Immature natural killer cell (primary cell): ENCODE measurements at regions not wholly inside any gene's neighbourhood (a gene's known extent, or its start where the extent isn't known, plus 50 kb on each side); places are given as distances from the start of the nearest gene placed in this dataset.

Experiments used
- DNase-seq, 3 donors: peaks; one replicate each; pipeline ENCODE4 v3.0.0; 2022; ENCODE audit warnings: mixed read lengths in 1 of 3
- H3K27ac Mint-ChIP-seq, 6 donors: one replicate each; pipeline ENCODE4 v1.8.0; 2020; ENCODE audit warnings: mixed read lengths in 6 of 6, mild to moderate bottlenecking in 5 of 6, inconsistent platforms in 4 of 6, moderate library complexity in 3 of 6
- H3K27me3 Mint-ChIP-seq, 3 donors: one replicate each; pipeline ENCODE4 v1.8.0; 2020 to 2021; ENCODE audit warnings: low read depth in 3 of 3, mild to moderate bottlenecking in 3 of 3, mixed read lengths in 3 of 3, moderate library complexity in 3 of 3, inconsistent platforms in 1 of 3
- H3K36me3 Mint-ChIP-seq, 3 donors: one replicate each; pipeline ENCODE4 v1.8.0; 2020; ENCODE audit warnings: mixed read lengths in 3 of 3, inconsistent platforms in 2 of 3, mild to moderate bottlenecking in 2 of 3
- H3K4me1 Mint-ChIP-seq, 2 donors: one replicate each; pipeline ENCODE4 v1.8.0; 2020; ENCODE audit warnings: inconsistent platforms in 2 of 2, mild to moderate bottlenecking in 2 of 2, mixed read lengths in 2 of 2, moderate library complexity in 1 of 2
- H3K4me3 Mint-ChIP-seq, 5 donors: one replicate each; pipeline ENCODE4 v1.8.0; 2020; ENCODE audit warnings: mild to moderate bottlenecking in 5 of 5, mixed read lengths in 5 of 5, inconsistent platforms in 3 of 5, moderate library complexity in 3 of 5
- H3K9me3 Mint-ChIP-seq, 6 donors: one replicate each; pipeline ENCODE4 v1.8.0; 2020; ENCODE audit warnings: mild to moderate bottlenecking in 6 of 6, mixed read lengths in 6 of 6, inconsistent platforms in 4 of 6, moderate library complexity in 3 of 6

DNA sequence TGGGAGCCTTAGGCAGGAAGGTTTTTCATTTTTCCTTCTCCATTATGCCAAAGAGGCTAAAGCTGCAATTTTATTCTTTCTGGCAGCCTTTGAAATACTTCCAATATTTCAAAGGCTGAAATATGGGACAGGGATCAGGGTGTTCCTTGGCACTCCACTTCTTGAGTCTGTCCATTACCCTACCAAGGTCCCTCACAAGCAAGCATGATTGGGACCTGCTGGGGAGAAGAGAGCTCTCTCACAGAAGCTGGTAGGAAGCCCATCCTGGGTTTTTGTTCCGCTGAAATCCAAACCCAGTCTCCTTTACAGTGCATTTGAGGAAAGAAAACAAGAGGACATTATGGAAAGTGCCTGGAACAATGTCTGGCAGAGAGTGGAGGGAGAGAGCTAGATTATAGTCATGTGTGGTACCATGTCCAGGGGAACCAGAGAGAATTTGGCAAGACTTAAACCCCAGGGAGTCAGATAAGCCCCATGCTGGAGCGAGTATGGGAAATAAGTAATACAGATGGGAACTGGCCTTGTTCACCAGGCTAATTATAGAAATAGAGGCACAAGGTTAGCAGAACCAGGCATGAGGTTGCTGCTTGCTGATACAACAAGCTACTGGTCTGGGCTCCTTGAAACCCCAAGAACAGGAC lies 104.7 kb downstream of the LSM5 start:
- Mint-ChIP-seq H3K36me3 (no peaks in the 10 kb centered on the region), H3K4me1 (no peaks in the 10 kb centered on the region), H3K27me3 (peaks cover 1 to 6% (median 5%) of the 10 kb centered on the region in 3 donors), H3K9me3 (peaks cover 0 to 3% (median under 1%) of the 10 kb centered on the region in 6 donors), H3K4me3 (no peak overlapping the region), H3K27ac (no peak overlapping the region)
- no peak for DNase-seq

DNA sequence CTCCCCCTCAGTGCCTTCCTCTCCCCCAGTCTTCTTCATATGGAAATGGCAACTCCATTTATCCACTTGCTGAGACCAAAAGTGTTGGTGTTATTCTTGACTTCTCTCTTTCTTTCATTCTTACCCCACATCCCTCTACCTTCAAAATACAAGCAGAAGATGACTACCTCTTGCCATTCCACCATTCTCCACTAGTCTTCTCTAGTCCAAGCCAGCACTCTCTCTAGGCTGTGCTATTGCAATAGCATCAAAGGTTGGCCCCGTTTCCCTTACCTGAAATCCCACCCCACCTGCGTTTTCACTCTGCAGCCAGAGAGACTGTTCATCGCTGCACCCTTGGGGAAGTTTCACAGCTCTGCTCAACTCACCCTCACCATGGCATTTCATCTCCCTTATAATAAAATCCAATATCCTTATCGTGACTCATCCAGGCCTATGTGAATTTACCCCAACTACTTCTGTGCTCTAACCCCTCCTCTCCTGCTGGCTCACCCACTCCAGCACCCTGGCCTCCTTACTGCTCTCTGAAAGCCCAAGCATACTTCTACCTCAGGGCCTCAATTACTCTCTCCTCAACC lies 109.1 kb downstream of the LSM5 start:
- H3K27me3 Mint-ChIP-seq: peaks cover 3 to 5% (median 3%) of the 10 kb centered on the region in 3 donors
- no peak overlapping the region for H3K27ac Mint-ChIP-seq

DNA sequence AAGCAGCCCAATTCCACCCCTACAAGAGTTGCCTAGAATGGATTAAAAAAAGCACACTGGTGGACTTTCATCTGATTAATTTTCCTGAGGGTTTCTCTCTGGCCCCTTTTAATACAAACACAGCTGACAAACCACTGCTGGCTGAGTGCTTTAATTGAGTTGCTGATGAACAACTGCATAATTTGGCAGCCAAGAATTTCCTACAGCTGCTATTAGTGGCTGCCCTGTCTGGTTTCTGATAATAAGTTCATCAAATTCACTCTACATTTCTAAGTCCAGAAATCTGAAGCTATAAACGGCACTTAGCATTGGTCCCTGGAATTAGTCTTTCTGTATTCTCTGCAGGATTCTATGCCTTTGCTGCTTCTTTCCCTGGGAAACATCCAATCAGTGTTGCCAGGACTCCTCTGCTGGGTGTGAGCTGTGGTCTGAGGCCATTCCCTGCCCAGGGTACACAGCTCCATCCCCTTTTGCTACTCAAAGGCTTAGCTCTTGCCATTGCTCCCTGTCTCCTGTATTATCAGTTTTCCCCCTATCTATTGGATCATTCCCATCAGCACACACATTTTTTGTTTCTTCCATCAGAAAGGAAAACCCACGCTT lies 110.6 kb downstream of the LSM5 start:
- Mint-ChIP-seq H3K4me1 (no peaks in the 10 kb centered on the region), H3K27ac (no peak overlapping the region), H3K36me3 (no peaks in the 10 kb centered on the region), H3K9me3 (peaks cover 0 to 3% (median 0%) of the 10 kb centered on the region in 6 donors), H3K27me3 (peaks cover 3 to 5% (median 3%) of the 10 kb centered on the region in 3 donors), H3K4me3 (no peak overlapping the region)
- DNase-seq: no peak

More for the DNA sequence above, 109.1 kb downstream of the LSM5 start:
- H3K9me3 Mint-ChIP-seq: peaks cover 0 to 3% (median under 1%) of the 10 kb centered on the region in 6 donors
- H3K4me1 Mint-ChIP-seq: no peaks in the 10 kb centered on the region
- no peaks in the 10 kb centered on the region for H3K36me3 Mint-ChIP-seq
- H3K4me3 Mint-ChIP-seq: no peak overlapping the region
- no peak for DNase-seq

DNA sequence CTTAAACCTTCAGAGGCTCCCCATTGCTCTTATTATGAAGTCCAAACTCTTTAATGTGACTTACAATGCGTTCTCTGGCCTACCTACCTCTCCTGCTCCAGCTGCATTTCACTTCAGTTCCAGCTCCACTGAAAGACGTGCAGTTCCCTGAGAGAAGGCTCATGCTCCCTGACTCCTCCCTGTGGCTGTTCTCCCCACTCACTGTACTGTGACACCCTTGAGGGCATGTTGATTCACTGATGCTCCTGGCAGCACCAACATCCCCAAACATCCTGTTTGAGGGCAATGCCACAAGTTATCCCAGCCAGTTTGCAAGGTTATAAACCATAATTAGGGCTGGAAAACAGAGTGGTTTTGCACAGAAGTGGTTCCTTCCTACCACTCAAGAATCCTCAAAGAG lies 111.2 kb downstream of the LSM5 start:
- no peak for DNase-seq
- H3K4me3 Mint-ChIP-seq: no peak overlapping the region
- no peaks in the 10 kb centered on the region for H3K4me1 Mint-ChIP-seq
- no peak overlapping the region for H3K27ac Mint-ChIP-seq
- peaks cover 0 to 3% (median 0%) of the 10 kb centered on the region in 6 donors for H3K9me3 Mint-ChIP-seq
- peaks cover 2 to 5% (median 3%) of the 10 kb centered on the region in 3 donors for H3K27me3 Mint-ChIP-seq
- H3K36me3 Mint-ChIP-seq: no peaks in the 10 kb centered on the region

DNA sequence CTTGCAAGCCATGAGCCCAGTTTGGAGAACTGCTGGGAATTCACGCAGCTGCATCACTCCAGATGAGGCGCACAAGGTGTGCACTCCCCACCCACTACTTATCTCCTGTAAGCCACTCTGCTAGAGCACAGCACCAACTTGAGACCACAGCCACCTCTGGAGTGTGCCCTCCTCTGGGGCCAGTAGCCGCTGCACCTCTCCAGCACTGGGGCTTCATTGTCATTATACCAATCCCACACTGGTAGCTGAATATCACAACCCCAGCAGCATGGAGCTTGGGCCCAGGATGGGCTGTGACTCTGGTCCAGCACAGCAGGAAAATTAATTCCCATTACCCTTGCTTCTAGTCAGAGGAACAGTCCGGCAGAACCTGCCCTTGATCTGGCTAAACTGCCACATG lies 125.6 kb downstream of the LSM5 start:
- H3K27me3 Mint-ChIP-seq: peaks cover 0 to 4% (median 1%) of the 10 kb centered on the region in 3 donors
- no peak overlapping the region for H3K4me3 Mint-ChIP-seq
- DNase-seq: no peak
- peaks cover 0 to 6% (median 5%) of the 10 kb centered on the region in 3 donors for H3K36me3 Mint-ChIP-seq
- H3K4me1 Mint-ChIP-seq: no peaks in the 10 kb centered on the region
- H3K27ac Mint-ChIP-seq: no peak overlapping the region
- peaks cover 2 to 18% (median 8%) of the 10 kb centered on the region in 6 donors for H3K9me3 Mint-ChIP-seq

DNA sequence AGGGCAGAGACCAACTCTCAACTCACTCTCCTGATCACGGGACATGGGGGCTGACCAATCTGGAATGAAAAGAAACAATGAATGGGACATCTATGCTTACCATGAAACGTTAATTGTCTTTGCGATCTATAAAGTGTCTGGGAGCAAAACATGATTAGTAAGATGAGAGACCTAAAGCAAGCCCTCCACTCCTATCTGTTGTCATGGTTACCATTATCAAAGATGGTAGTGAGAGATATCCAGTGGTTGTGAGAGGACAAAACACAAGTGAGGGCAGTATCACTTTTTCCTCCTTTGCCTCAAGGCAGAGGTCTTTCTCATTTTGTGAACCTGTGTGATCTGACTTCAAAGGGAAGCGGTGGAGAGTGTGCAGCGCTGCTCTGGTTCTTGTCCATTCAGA lies 130.1 kb downstream of the LSM5 start:
- DNase-seq: no peak
- H3K4me1 Mint-ChIP-seq: no peaks in the 10 kb centered on the region
- no peak overlapping the region for H3K4me3 Mint-ChIP-seq
- H3K9me3 Mint-ChIP-seq: peaks cover 0 to 4% (median 0%) of the 10 kb centered on the region in 6 donors
- H3K36me3 Mint-ChIP-seq: no peaks in the 10 kb centered on the region
- H3K27ac Mint-ChIP-seq: no peak overlapping the region
- peaks cover 2 to 5% (median 3%) of the 10 kb centered on the region in 3 donors for H3K27me3 Mint-ChIP-seq

DNA sequence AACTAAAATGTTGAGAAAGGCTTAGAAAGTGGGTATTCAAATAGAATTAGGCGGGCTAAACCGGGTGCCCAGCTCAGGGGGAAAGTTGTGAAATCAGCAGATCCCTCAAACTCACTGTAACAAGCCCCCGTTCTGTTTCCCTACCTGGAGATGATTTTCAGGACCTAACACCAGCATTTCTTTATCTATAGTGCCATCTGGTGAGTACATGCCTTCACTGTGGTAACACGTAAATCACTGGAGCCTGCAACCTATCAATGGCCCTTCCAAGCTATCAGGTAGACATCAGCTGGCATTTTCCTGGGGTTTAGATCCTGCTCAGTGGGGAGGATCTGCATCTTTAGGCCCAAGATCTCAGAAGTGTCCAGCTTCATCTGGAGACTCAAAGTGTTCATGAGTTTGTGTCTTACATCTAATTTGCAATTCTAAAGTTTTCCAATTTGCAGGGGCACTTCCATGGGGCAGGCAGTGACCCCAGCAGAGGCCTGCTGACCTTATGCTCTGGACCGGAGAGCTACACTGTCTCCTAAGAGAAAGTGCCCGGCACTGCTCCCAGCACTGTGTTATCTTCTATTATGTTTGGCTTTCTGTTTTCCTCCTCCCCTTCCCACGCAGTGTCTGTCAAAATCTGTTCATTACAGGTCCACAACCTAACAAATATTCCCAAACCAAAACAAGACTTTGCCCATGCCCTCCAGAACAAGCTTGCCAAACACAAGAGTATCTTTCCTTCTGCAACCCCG lies 132.5 kb downstream of the LSM5 start:
- peaks cover 2 to 11% (median 3%) of the 10 kb centered on the region in 3 donors for H3K27me3 Mint-ChIP-seq
- no peaks in the 10 kb centered on the region for H3K36me3 Mint-ChIP-seq
- DNase-seq: no peak
- H3K4me1 Mint-ChIP-seq: no peaks in the 10 kb centered on the region
- H3K4me3 Mint-ChIP-seq: no peak overlapping the region
- peaks cover 0 to 4% (median 0%) of the 10 kb centered on the region in 6 donors for H3K9me3 Mint-ChIP-seq
- no peak overlapping the region for H3K27ac Mint-ChIP-seq

DNA sequence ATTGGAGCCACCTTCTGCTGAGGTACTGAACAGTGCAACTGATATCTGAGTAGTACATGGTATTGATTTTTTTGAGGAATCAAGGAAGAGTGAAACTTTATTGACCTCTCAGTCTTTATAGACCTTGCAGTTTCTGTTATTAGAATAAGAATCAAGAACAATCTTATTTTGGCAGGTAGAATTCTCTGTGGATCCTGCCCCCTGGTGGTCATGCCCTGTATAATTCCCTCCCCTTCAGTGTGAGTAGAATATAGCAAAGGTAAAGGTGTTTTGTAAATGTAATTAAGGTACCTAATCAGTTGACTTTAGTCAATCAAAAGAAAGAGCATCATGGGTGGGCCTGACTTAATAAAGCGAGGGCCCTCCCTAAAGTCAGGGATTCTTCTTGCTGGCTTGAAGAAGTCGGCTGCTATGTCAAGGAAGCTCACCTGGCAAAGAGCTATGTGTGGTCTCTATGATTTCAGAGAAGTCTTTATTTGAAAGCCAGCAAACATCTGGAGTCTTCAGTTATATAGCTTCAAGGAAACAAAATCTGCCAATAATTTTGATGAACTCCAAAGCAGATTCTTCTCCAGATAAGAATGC lies 142.8 kb downstream of the LSM5 start:
- Mint-ChIP-seq H3K4me1 (no peaks in the 10 kb centered on the region), H3K9me3 (no peaks in the 10 kb centered on the region), H3K27ac (no peak overlapping the region), H3K4me3 (no peak overlapping the region), H3K27me3 (peaks cover 0 to 3% (median 0%) of the 10 kb centered on the region in 3 donors), H3K36me3 (no peaks in the 10 kb centered on the region)
- no peak for DNase-seq

DNA sequence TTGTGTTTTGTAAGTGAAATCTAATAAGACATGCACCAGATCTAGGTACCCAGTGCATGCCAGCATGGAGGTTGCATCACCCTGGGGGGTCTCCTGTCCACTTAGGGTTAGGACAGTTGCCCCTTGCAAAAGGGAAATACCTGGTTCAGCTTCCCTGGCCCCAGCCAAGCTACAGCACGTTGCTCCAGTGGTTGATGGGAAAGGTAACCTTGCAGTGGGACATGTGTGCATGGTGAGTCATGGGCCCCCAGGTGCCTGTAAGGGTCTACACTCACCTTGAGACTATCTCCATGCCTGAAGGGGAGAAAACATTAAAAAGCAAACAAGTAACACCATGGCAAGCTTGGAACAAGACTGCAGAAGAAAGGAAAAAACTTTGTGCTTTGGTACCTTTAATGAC lies 143.9 kb downstream of the LSM5 start:
- peaks cover 0 to 3% (median 0%) of the 10 kb centered on the region in 3 donors for H3K27me3 Mint-ChIP-seq
- no peaks in the 10 kb centered on the region for H3K9me3 Mint-ChIP-seq
- H3K27ac Mint-ChIP-seq: no peak overlapping the region
- no peaks in the 10 kb centered on the region for H3K4me1 Mint-ChIP-seq
- DNase-seq: no peak
- H3K36me3 Mint-ChIP-seq: no peaks in the 10 kb centered on the region
- H3K4me3 Mint-ChIP-seq: no peak overlapping the region

DNA sequence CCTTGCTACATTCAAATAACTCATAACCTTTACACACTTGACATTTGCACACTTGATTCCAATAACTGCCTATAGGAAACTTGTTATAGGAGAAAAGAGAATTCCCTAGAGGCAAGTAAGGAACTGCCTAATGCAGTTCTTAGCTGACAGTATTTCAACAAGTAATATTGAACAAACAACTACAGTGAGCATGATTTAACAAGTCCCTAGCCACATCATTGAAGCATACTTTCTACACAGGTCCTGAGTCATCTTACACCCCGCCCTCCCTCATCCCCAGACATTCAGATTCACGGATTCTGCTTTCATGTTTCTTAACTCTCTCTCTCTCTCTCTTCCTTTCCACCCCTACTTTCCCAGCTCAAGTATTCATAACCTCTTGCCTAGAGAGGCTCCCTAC lies 153.5 kb downstream of the LSM5 start:
- H3K9me3 Mint-ChIP-seq: peaks cover 0 to 6% (median 4%) of the 10 kb centered on the region in 6 donors
- H3K27ac Mint-ChIP-seq: no peak overlapping the region
- no peaks in the 10 kb centered on the region for H3K36me3 Mint-ChIP-seq
- no peak for DNase-seq
- H3K4me3 Mint-ChIP-seq: no peak overlapping the region
- peaks cover 0 to 8% (median 2%) of the 10 kb centered on the region in 3 donors for H3K27me3 Mint-ChIP-seq
- no peaks in the 10 kb centered on the region for H3K4me1 Mint-ChIP-seq

DNA sequence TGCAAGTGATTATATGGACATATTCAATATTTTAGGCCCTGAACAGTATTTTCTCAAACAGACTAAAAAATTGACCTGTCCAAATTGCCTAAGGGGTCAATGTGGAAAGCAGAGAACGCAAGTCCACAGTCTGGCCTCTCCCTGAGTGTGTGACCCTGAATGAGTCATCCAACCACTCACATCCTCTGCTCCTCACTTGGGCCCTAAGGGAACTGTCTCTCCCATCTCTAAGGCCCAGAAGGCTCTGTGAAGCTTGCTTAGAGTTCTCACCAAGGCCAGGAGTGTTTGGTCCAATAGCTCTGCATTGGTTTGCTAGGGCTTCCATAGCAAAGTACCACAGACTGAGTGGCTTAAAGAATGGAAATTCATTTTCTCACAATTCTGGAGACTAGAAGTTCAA lies 155.1 kb downstream of the LSM5 start:
- Mint-ChIP-seq H3K36me3 (no peaks in the 10 kb centered on the region), H3K27me3 (peaks cover 0 to 5% (median 4%) of the 10 kb centered on the region in 3 donors), H3K9me3 (peaks cover 0 to 12% (median 5%) of the 10 kb centered on the region in 6 donors), H3K27ac (no peak overlapping the region), H3K4me3 (no peak overlapping the region), H3K4me1 (no peaks in the 10 kb centered on the region)
- DNase-seq: no peak

DNA sequence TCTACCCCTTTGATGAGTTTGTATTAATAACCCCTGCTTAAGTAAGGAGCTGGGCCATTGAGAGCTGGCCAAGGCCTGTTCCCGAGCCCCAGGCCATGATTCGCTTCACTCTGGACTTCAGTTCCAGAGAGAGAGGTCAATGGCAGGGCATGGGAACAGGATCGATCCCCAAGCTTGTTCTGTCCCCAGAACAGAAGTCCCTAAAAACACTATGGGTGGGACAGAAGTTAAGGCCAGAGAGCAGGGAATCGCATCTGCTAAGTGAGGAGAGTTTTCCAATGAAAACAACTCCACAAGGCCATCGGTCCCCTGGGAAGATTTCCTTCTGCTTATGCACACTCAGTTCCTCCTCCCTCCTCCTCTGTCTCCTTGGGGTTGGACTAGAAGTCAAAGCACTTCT lies 159.6 kb downstream of the LSM5 start:
- Mint-ChIP-seq H3K36me3 (no peaks in the 10 kb centered on the region), H3K9me3 (peaks cover 0 to 12% (median 5%) of the 10 kb centered on the region in 6 donors), H3K27ac (no peak overlapping the region), H3K27me3 (peaks cover 2 to 8% (median 2%) of the 10 kb centered on the region in 3 donors), H3K4me3 (no peak overlapping the region), H3K4me1 (no peaks in the 10 kb centered on the region)
- DNase-seq: no peak

DNA sequence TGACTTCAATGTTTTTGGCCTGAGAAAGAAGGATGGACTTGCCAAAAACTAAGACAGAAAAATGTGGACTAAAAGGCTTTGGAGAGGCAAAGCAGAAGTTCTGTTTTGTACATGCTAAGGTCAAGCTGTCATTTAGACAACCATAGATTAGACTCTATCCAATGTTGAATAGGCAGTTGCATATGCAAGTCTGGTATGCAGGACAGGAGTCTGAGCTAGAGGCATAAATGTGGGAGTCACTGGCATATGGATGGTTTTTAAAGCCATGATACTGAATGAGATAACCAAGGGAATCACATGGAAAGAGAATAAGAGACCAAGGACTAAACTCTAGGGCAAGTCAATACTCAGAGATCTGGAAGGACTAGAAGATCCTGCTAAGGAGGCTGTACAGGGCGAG lies 164.1 kb downstream of the LSM5 start:
- peaks cover 0 to 2% (median 0%) of the 10 kb centered on the region in 6 donors for H3K9me3 Mint-ChIP-seq
- H3K4me3 Mint-ChIP-seq: no peak overlapping the region
- no peaks in the 10 kb centered on the region for H3K4me1 Mint-ChIP-seq
- no peak for DNase-seq
- H3K27ac Mint-ChIP-seq: no peak overlapping the region
- H3K27me3 Mint-ChIP-seq: peaks cover 0 to 5% (median 2%) of the 10 kb centered on the region in 3 donors
- H3K36me3 Mint-ChIP-seq: no peaks in the 10 kb centered on the region
